H1 (cell line): ENCODE measurements at regions not wholly inside any gene's neighbourhood (a gene's known extent, or its start where the extent isn't known, plus 50 kb on each side); places are given as distances from the start of the nearest gene placed in this dataset.

Source experiments
- CBX5 ChIP-seq: fragments of 300-800, 300-1000 bp; sonication (generic); IDR thresholded peaks from 2 replicates; pipeline ENCODE4 v1.7.1; 2016; ENCODE audit warnings: antibody characterized with exemption, low read length, low read depth
- CBX8 ChIP-seq: fragments of 300-800, 300-1000 bp; sonication (generic); IDR thresholded peaks from 2 replicates; pipeline ENCODE4 v1.7.1; 2016; ENCODE audit warnings: low read depth, low read length, borderline replicate concordance
- CHD2 ChIP-seq: IDR thresholded peaks from 2 replicates; pipeline ENCODE4 v1.6.1; 2012; ENCODE audit warnings: low read length, improper control_type of control experiment
- CTBP2 ChIP-seq: IDR thresholded peaks from 2 replicates; pipeline ENCODE4 v1.7.0; 2011; ENCODE audit warnings: borderline replicate concordance, mild to moderate bottlenecking, moderate library complexity, mixed read lengths, low read length; ENCODE audit not compliant: insufficient read depth, insufficient read length
- EGR1 ChIP-seq: IDR thresholded peaks from 2 replicates; pipeline ENCODE4 v1.6.1; 2011; ENCODE audit warnings: low read depth, low read length, borderline replicate concordance
- GABPA ChIP-seq: IDR thresholded peaks from 2 replicates; pipeline ENCODE4 v1.6.1; 2011; ENCODE audit warnings: mild to moderate bottlenecking, low read length, moderate library complexity, borderline replicate concordance; ENCODE audit not compliant: insufficient read depth
- NANOG ChIP-seq: IDR thresholded peaks from 2 replicates; pipeline ENCODE4 v1.6.1; 2011; ENCODE audit warnings: low read length, low read depth, mild to moderate bottlenecking, inconsistent platforms; ENCODE audit not compliant: insufficient read depth, poor library complexity, severe bottlenecking
- POLR2AphosphoS5 ChIP-seq: IDR thresholded peaks from 2 replicates; pipeline ENCODE4 v1.6.1; 2011; ENCODE audit warnings: low read depth, low read length
- SRF ChIP-seq: IDR thresholded peaks from 2 replicates; pipeline ENCODE4 v1.6.1; 2011; ENCODE audit warnings: mild to moderate bottlenecking, low read depth, low read length, moderate library complexity
- TF ChIP-seq, protein P1 (sequence below): fragments of 300-600 bp; sonication (generic); IDR thresholded peaks from 2 replicates; pipeline ENCODE4 v1.7.1; 2012; ENCODE audit warnings: low read length, moderate library complexity, mild to moderate bottlenecking, inconsistent platforms; ENCODE audit not compliant: insufficient replicate concordance
- TF ChIP-seq, protein P2 (sequence below): IDR thresholded peaks from 2 replicates; pipeline ENCODE4 v1.6.1; 2011; ENCODE audit warnings: low read length, improper control_type of control experiment

DNA sequence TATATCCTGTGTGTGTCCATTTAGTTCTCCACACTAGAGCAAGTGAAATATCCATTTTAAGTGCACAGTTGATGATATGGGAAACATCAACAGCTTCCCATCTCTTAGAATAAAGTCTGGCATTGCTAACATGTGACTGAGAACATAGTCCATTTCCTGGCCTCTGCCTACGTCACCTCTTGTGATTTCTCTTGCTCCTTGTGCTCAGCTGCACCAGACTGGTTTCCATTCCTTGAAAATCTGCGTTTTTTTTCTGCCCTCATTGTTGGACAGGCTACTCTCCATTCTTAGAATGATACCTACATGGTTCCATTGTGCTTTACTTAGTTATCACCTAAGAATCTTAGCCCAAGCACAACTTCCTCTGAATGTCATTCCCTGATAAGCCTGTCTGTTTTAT is 851.2 kb upstream of the ID2 start (continued):
- TF ChIP-seq, protein P1, sequence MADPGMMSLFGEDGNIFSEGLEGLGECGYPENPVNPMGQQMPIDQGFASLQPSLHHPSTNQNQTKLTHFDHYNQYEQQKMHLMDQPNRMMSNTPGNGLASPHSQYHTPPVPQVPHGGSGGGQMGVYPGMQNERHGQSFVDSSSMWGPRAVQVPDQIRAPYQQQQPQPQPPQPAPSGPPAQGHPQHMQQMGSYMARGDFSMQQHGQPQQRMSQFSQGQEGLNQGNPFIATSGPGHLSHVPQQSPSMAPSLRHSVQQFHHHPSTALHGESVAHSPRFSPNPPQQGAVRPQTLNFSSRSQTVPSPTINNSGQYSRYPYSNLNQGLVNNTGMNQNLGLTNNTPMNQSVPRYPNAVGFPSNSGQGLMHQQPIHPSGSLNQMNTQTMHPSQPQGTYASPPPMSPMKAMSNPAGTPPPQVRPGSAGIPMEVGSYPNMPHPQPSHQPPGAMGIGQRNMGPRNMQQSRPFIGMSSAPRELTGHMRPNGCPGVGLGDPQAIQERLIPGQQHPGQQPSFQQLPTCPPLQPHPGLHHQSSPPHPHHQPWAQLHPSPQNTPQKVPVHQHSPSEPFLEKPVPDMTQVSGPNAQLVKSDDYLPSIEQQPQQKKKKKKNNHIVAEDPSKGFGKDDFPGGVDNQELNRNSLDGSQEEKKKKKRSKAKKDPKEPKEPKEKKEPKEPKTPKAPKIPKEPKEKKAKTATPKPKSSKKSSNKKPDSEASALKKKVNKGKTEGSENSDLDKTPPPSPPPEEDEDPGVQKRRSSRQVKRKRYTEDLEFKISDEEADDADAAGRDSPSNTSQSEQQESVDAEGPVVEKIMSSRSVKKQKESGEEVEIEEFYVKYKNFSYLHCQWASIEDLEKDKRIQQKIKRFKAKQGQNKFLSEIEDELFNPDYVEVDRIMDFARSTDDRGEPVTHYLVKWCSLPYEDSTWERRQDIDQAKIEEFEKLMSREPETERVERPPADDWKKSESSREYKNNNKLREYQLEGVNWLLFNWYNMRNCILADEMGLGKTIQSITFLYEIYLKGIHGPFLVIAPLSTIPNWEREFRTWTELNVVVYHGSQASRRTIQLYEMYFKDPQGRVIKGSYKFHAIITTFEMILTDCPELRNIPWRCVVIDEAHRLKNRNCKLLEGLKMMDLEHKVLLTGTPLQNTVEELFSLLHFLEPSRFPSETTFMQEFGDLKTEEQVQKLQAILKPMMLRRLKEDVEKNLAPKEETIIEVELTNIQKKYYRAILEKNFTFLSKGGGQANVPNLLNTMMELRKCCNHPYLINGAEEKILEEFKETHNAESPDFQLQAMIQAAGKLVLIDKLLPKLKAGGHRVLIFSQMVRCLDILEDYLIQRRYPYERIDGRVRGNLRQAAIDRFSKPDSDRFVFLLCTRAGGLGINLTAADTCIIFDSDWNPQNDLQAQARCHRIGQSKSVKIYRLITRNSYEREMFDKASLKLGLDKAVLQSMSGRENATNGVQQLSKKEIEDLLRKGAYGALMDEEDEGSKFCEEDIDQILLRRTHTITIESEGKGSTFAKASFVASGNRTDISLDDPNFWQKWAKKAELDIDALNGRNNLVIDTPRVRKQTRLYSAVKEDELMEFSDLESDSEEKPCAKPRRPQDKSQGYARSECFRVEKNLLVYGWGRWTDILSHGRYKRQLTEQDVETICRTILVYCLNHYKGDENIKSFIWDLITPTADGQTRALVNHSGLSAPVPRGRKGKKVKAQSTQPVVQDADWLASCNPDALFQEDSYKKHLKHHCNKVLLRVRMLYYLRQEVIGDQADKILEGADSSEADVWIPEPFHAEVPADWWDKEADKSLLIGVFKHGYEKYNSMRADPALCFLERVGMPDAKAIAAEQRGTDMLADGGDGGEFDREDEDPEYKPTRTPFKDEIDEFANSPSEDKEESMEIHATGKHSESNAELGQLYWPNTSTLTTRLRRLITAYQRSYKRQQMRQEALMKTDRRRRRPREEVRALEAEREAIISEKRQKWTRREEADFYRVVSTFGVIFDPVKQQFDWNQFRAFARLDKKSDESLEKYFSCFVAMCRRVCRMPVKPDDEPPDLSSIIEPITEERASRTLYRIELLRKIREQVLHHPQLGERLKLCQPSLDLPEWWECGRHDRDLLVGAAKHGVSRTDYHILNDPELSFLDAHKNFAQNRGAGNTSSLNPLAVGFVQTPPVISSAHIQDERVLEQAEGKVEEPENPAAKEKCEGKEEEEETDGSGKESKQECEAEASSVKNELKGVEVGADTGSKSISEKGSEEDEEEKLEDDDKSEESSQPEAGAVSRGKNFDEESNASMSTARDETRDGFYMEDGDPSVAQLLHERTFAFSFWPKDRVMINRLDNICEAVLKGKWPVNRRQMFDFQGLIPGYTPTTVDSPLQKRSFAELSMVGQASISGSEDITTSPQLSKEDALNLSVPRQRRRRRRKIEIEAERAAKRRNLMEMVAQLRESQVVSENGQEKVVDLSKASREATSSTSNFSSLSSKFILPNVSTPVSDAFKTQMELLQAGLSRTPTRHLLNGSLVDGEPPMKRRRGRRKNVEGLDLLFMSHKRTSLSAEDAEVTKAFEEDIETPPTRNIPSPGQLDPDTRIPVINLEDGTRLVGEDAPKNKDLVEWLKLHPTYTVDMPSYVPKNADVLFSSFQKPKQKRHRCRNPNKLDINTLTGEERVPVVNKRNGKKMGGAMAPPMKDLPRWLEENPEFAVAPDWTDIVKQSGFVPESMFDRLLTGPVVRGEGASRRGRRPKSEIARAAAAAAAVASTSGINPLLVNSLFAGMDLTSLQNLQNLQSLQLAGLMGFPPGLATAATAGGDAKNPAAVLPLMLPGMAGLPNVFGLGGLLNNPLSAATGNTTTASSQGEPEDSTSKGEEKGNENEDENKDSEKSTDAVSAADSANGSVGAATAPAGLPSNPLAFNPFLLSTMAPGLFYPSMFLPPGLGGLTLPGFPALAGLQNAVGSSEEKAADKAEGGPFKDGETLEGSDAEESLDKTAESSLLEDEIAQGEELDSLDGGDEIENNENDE, result no peak
- no peak for TF ChIP-seq NANOG
- TF ChIP-seq POLR2AphosphoS5, result no peak
- no peak for TF ChIP-seq GABPA
- TF ChIP-seq EGR1, result no peak
- TF ChIP-seq, protein P2, sequence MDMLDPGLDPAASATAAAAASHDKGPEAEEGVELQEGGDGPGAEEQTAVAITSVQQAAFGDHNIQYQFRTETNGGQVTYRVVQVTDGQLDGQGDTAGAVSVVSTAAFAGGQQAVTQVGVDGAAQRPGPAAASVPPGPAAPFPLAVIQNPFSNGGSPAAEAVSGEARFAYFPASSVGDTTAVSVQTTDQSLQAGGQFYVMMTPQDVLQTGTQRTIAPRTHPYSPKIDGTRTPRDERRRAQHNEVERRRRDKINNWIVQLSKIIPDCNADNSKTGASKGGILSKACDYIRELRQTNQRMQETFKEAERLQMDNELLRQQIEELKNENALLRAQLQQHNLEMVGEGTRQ, result no peak
- no peak for TF ChIP-seq CBX8
- TF ChIP-seq SRF, result no peak
- TF ChIP-seq CHD2, result no peak
- no peak for TF ChIP-seq CBX5
- no peak for TF ChIP-seq CTBP2
